Sigmoid colon (tissue), 4 donors: ENCODE measurements at regions not wholly inside any gene's neighbourhood (a gene's known extent, or its start where the extent isn't known, plus 50 kb on each side); places are given as distances from the start of the nearest gene placed in this dataset.

Source experiments
- POLR2A ChIP-seq, 2 donors: fragments of 450-650 bp; IDR thresholded peaks; one replicate each; pipeline ENCODE4 v1.6.1; 2016; ENCODE audit warnings: antibody characterized with exemption in 2 of 2, mild to moderate bottlenecking in 2 of 2, moderate library complexity in 2 of 2
- POLR2AphosphoS5 ChIP-seq, 4 donors: sonication (generic); formaldehyde crosslinking; IDR thresholded peaks; one replicate each; pipeline ENCODE4 v1.6.1; 2017; ENCODE audit warnings: antibody characterized with exemption in 4 of 4
- TF ChIP-seq, protein P1 (sequence below), 4 experiments: fragments of 450-650 bp in 3 of 4; fragments of 200-600 bp in 1 of 4; IDR thresholded peaks; one replicate each; pipeline ENCODE4 v1.5.1; 2016 to 2019; ENCODE audit warnings: antibody characterized with exemption in 4 of 4, mild to moderate bottlenecking in 3 of 4, moderate library complexity in 2 of 4

DNA sequence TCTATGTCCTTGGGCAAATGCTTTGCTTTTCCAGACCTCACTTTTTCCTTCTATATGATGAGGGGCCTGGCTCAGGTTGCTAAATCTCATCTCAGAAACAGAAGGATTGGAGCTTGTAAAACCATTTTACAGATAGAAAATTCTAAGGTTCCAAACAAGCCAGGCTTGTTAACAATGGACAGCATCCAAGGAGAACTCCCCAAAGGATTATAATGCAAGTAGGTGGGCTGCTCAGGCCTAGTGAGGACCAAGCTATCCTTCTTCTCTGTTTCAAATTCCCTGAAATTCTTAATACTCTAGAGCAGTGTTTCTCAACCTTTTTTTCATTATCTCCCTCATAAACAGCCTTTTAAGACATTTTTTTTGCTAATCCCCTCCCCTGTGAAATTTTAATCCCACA, 269.8 kb downstream of the TMEM38B start:
- TF ChIP-seq, protein P1, sequence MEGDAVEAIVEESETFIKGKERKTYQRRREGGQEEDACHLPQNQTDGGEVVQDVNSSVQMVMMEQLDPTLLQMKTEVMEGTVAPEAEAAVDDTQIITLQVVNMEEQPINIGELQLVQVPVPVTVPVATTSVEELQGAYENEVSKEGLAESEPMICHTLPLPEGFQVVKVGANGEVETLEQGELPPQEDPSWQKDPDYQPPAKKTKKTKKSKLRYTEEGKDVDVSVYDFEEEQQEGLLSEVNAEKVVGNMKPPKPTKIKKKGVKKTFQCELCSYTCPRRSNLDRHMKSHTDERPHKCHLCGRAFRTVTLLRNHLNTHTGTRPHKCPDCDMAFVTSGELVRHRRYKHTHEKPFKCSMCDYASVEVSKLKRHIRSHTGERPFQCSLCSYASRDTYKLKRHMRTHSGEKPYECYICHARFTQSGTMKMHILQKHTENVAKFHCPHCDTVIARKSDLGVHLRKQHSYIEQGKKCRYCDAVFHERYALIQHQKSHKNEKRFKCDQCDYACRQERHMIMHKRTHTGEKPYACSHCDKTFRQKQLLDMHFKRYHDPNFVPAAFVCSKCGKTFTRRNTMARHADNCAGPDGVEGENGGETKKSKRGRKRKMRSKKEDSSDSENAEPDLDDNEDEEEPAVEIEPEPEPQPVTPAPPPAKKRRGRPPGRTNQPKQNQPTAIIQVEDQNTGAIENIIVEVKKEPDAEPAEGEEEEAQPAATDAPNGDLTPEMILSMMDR (IDR thresholded peaks at IDR 0.05) = no peak
- TF ChIP-seq POLR2A (IDR thresholded peaks at IDR 0.05) (no peak), POLR2AphosphoS5 (IDR thresholded peaks at IDR 0.05) (no peak)
